AG04450 (cell line): ENCODE measurements at regions not wholly inside any gene's neighbourhood (a gene's known extent, or its start where the extent isn't known, plus 50 kb on each side); places are given as distances from the start of the nearest gene placed in this dataset.

ENCODE experiments used
- CTCF ChIA-PET: fragments of 300-600, 350-600 bp; formaldehyde crosslinking; extraction: SDS; loops from one replicate; lab custom pipeline; 2022; ENCODE audit warnings: antibody characterized with exemption, inconsistent platforms; lab: Charles Lee
- POLR2A ChIA-PET: fragments of 350-600 bp; formaldehyde crosslinking; extraction: SDS; loops from one replicate; lab custom pipeline; 2021; ENCODE audit warnings: antibody characterized with exemption, inconsistent platforms; lab: Yijun Ruan, JAX
- DNase-seq: peaks from one replicate; pipeline ENCODE4 v3.0.0-alpha.2; 2011; ENCODE audit warnings: low read depth, low spot score
- H3K27ac ChIP-seq: one replicate; pipeline ENCODE4 v1.5.1; 2012; ENCODE audit warnings: low read depth, low read length, control low read depth
- H3K27me3 ChIP-seq: one replicate; pipeline ENCODE4 v1.6.0; 2012; ENCODE audit warnings: low read length; ENCODE audit not compliant: control insufficient read depth, insufficient read depth
- H3K4me3 ChIP-seq: 2 replicates; pipeline ENCODE4 v1.5.1; 2011; ENCODE audit warnings: mild to moderate bottlenecking, low read depth, low read length, control low read depth
- H3K9me3 ChIP-seq: 2 replicates; pipeline ENCODE4 v1.5.1; 2012; ENCODE audit warnings: low read length; ENCODE audit not compliant: control insufficient read depth, insufficient read depth
- CTCF ChIP-seq: IDR thresholded peaks from 2 replicates; pipeline ENCODE4 v1.5.1; 2011; ENCODE audit warnings: low read depth, low read length, control low read depth, inconsistent platforms

- DNase-seq: no peak
- ChIA-PET POLR2A (no interaction called here), CTCF (no interaction called here)
- no peak overlapping the region for H3K27ac ChIP-seq
- H3K9me3 ChIP-seq: no peaks in the 10 kb centered on the region
- H3K27me3 ChIP-seq: no peaks in the 10 kb centered on the region
- no peak for TF ChIP-seq CTCF
- H3K4me3 ChIP-seq: no peak overlapping the region
Observed at GRCh38 chr4:185958094-185958747, 110.7 kb upstream of the TLR3 start.

- ChIA-PET POLR2A (no interaction called here), CTCF (interaction anchor here (0.7 kb wide), 1 partner anchor 149 kb away, joined by 3 read pairs; no protein-coding TSS in a partner anchor)
- no peak for DNase-seq
Observed at GRCh38 chr4:185965426-185966384, 103.3 kb upstream of the TLR3 start.

DNA sequence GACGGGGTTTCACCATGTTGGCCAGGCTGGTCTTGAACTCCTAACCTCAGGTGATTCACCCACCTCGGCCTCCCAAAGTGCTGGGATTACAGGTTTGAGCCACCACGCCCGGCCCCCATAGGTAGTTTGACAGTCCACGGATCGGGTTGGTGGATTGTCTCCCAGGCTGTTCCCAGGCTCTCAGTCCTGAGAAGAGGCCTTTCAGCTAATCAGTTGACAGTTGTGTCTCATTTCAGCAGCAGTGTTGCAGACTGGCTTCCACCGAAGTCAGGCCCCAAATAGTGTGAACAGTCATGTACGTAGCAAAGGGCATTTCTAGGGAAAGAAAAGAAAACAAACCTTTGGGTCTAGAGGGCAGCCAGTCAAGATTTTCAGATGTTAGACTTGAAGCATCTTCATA lies 102.4 kb upstream of the TLR3 start:
- H3K27ac ChIP-seq: no peak overlapping the region
- H3K4me3 ChIP-seq: no peak overlapping the region
- H3K9me3 ChIP-seq: no peaks in the 10 kb centered on the region
- no peak for TF ChIP-seq CTCF
- no peaks in the 10 kb centered on the region for H3K27me3 ChIP-seq
- DNase-seq: no peak
- ChIA-PET POLR2A (no interaction called here), CTCF (interaction anchor here (0.7 kb wide), 1 partner anchor 150 kb away, joined by 3 read pairs; no protein-coding TSS in a partner anchor)

More at GRCh38 chr4:185965426-185966384, 103.3 kb upstream of the TLR3 start:
- no peaks in the 10 kb centered on the region for H3K9me3 ChIP-seq
- no peak overlapping the region for H3K27ac ChIP-seq
- no peak for TF ChIP-seq CTCF
- H3K4me3 ChIP-seq: no peak overlapping the region
- no peaks in the 10 kb centered on the region for H3K27me3 ChIP-seq

- no peak overlapping the region for H3K4me3 ChIP-seq
- no peaks in the 10 kb centered on the region for H3K27me3 ChIP-seq
- POLR2A ChIA-PET: no interaction called here
- TF ChIP-seq CTCF: no peak
- DNase-seq: no peak
- H3K27ac ChIP-seq: no peak overlapping the region
- CTCF ChIA-PET: interaction anchor here (0.6 kb wide), 1 partner anchor 572 kb away, joined by 5 read pairs; no protein-coding TSS in a partner anchor
- peaks cover 3% of the 10 kb centered on the region; the same call in 1 of the 2 replicates for H3K9me3 ChIP-seq
Observed at GRCh38 chr4:185966997-185967775, 101.8 kb upstream of the TLR3 start.
